Astrocyte of the cerebellum (primary cell): ENCODE measurements at regions not wholly inside any gene's neighbourhood (a gene's known extent, or its start where the extent isn't known, plus 50 kb on each side); places are given as distances from the start of the nearest gene placed in this dataset.

Experiments used
- DNase-seq: peaks from one replicate; pipeline ENCODE4 v3.0.0-alpha.2; 2011; ENCODE audit warnings: low read depth
- H3K4me3 ChIP-seq: 2 replicates; pipeline ENCODE4 v1.5.1; 2011; ENCODE audit warnings: mild to moderate bottlenecking, low read depth, low read length, moderate library complexity
- in situ Hi-C: cut with HindIII; loops from 2 replicates; pipeline ENCODE4 v1.10.0; 2017; ENCODE audit warnings: low sequenced_read_pairs
- TF ChIP-seq, protein P1 (sequence below): IDR thresholded peaks from 2 replicates; pipeline ENCODE4 v1.5.1; 2012; ENCODE audit warnings: low read length, low read depth, moderate library complexity, mild to moderate bottlenecking; ENCODE audit errors: missing control alignments

DNA sequence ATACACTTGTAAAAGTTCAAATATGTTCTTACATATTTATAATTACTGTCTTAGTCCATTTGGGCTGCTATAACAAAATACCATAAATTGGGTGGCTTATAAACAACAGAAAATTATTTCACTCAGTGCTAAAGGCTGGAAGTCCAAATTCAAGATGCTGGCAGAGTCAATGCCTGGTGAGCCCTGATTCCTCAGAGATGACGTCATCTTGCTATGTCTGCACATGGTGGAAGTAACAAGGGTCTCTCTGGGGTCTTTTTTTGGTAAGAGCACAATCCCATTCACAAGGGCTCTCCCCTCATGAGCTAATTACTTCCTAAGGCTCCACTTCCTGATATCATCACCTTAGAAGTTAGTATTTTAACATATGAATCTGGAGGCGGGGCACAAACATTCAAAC lies 108.0 kb upstream of the DUSP10 start:
- no peak for DNase-seq
- TF ChIP-seq, protein P1, sequence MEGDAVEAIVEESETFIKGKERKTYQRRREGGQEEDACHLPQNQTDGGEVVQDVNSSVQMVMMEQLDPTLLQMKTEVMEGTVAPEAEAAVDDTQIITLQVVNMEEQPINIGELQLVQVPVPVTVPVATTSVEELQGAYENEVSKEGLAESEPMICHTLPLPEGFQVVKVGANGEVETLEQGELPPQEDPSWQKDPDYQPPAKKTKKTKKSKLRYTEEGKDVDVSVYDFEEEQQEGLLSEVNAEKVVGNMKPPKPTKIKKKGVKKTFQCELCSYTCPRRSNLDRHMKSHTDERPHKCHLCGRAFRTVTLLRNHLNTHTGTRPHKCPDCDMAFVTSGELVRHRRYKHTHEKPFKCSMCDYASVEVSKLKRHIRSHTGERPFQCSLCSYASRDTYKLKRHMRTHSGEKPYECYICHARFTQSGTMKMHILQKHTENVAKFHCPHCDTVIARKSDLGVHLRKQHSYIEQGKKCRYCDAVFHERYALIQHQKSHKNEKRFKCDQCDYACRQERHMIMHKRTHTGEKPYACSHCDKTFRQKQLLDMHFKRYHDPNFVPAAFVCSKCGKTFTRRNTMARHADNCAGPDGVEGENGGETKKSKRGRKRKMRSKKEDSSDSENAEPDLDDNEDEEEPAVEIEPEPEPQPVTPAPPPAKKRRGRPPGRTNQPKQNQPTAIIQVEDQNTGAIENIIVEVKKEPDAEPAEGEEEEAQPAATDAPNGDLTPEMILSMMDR: no peak

GRCh38 chr1:221849110-221849509 lies 107.2 kb upstream of the DUSP10 start:
- in situ Hi-C loops: no loop called here
- no peak for DNase-seq
- no peak overlapping the region for H3K4me3 ChIP-seq
- TF ChIP-seq, protein P1: no peak

More for the DNA sequence above, 108.0 kb upstream of the DUSP10 start:
- H3K4me3 ChIP-seq: no peak overlapping the region
- in situ Hi-C loops: no loop called here

- TF ChIP-seq, protein P1: no peak
- no peak overlapping the region for H3K4me3 ChIP-seq
- no peak for DNase-seq
- in situ Hi-C loops: no loop called here
These were observed 105.8 kb upstream of the DUSP10 start for GRCh38 chr1:221847676-221848075.

DNA sequence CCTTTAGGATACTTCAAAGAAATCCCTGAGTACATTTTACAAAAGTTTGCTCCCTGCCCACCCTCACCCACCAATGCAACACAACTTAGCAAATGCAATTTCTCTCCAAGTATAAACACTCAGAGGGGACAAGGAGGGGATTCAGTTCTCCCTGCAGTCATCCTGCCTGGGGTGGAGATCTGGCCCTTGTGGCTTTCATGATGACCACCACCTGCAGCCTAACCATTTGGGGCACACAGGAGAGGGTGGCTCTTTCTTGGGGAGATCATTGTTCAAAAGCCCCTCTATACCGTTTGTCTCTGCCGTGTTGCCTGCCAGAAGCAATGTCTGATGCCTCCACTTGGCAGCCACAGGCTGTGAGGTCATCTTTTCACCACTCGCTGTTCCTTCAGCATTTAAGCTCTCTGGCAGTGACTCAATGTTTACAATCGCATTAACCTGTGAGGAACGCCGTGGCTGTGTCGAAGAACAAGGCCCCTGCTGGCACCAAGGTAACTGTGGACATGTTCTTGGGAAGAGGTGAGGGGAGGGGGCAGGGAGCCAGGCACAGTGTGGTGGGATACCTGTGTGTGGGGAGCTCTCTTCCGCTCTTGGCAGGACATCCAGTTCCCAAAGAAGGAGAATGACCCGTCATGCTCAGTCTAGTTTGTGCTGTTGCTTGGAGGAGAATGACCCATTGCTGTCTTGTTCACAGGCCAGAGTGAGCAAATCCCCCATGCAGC lies 103.9 kb upstream of the DUSP10 start:
- H3K4me3 ChIP-seq: no peak overlapping the region
- DNase-seq: peak; percentile 72
- TF ChIP-seq, protein P1: peak; percentile 13
- in situ Hi-C loops: no loop called here

DNA sequence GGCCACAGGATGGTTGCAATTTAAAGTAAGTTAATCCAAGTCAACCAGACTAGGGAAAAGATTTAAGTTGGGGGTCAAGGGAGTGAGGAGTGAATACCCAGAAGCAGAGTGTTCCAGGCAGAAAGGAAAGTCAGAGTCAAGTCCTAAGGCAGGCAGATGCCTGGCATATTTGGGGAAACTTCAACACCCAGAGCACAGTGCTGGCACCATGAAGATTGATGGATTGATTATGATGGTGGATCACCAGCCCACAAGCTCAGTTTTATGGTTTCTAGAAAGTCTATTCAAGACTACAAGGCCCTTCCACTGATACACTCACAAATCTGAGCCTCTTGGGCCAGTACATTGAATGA lies 100.1 kb upstream of the DUSP10 start:
- in situ Hi-C loops: no loop called here
- no peak overlapping the region for H3K4me3 ChIP-seq
- DNase-seq: no peak
- TF ChIP-seq, protein P1: no peak

GRCh38 chr1:221841251-221841982 lies 99.5 kb upstream of the DUSP10 start:
- no peak overlapping the region for H3K4me3 ChIP-seq
- in situ Hi-C loops: no loop called here
- DNase-seq: no peak
- TF ChIP-seq, protein P1: no peak
